ENCODE measurements at regions not wholly inside any gene's neighbourhood (a gene's known extent, or its start where the extent isn't known, plus 50 kb on each side); places are given as distances from the start of the nearest gene placed in this dataset.

DNA sequence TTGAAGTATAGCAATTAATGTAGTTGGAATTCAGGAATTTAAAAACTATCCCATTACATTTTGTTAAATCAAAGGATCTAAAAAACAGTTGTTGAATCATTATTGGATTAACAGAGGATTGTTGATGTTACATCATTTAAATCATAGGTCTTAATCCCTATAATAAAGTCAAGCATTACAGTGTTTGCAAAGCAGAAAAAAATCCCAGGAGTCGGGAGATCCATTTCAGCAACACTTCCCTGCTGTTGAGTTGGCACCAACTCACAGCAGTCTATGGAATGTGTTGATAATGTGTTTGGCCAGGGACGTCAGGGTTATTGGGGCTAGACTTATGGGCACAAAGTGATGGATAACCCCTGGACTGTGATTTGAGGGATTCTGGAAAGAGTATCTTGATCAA lies 99.1 kb upstream of the TMTC1 start:
- TF ChIP-seq POLR2AphosphoS5 (IDR thresholded peaks at IDR 0.05): no peak
- TF ChIP-seq, protein P1, sequence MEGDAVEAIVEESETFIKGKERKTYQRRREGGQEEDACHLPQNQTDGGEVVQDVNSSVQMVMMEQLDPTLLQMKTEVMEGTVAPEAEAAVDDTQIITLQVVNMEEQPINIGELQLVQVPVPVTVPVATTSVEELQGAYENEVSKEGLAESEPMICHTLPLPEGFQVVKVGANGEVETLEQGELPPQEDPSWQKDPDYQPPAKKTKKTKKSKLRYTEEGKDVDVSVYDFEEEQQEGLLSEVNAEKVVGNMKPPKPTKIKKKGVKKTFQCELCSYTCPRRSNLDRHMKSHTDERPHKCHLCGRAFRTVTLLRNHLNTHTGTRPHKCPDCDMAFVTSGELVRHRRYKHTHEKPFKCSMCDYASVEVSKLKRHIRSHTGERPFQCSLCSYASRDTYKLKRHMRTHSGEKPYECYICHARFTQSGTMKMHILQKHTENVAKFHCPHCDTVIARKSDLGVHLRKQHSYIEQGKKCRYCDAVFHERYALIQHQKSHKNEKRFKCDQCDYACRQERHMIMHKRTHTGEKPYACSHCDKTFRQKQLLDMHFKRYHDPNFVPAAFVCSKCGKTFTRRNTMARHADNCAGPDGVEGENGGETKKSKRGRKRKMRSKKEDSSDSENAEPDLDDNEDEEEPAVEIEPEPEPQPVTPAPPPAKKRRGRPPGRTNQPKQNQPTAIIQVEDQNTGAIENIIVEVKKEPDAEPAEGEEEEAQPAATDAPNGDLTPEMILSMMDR (IDR thresholded peaks at IDR 0.05): no peak
- no peak for TF ChIP-seq EP300 (IDR thresholded peaks at IDR 0.05)
- no peak for TF ChIP-seq POLR2A (IDR thresholded peaks at IDR 0.05)

All from suprapubic skin (tissue), 4 donors.